ENCODE measurements at regions not wholly inside any gene's neighbourhood (a gene's known extent, or its start where the extent isn't known, plus 50 kb on each side); places are given as distances from the start of the nearest gene placed in this dataset.

- no peak for DNase-seq
These were observed 528.2 kb upstream of the MARCKS start for GRCh38 chr6:113328886-113329381.

DNA sequence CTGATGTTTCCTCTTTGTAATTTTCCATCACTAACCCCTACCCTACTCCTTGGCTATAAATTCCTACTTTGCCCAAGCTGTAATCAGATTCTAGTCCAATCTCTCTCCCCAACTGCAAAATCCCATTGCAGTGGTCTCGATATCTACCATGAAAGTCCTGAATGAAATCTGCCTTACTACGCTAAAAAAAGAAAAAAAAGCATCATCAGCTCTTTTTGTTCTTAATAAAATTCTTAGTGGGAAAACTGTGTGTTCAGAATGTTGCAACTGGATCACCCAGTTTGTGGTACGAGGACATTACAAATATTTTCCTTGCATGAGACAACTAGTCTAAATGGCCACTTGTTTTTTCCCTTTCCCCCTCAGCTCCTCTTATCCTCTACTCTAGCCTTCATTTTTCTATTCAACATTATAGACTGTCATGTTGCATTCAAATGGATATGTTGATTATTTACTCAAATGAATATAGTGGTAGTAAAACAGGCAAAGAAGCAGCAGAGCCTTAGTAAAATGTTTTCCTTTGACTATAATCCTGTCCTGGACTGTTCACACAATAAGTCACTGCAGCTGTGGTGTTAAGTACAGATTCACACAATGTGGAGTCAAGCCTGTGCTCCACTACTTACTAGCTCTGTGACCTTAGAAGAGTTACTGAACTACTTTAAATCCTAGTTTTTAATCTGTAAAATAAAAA, 527.1 kb upstream of the MARCKS start:
- no peak for DNase-seq

DNA sequence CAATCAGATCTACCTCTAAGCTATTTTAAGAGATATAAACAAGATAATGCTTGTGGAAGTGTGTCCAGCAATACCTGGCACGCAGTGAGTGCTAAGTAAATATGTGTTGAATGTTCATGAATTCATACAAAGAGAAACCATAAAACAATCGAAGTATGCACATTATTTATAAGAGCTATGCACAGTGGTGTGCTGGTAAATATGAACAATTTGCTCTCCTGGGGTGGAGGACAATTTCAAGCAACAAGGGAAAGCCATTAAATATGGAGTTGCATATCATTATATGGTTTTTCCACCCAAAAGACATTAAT, 526.6 kb upstream of the MARCKS start:
- no peak for DNase-seq

- DNase-seq: no peak
These were observed 526.1 kb upstream of the MARCKS start for GRCh38 chr6:113331021-113331420.

- no peak for DNase-seq
These were observed 518.5 kb upstream of the MARCKS start for GRCh38 chr6:113338644-113339043.

DNA sequence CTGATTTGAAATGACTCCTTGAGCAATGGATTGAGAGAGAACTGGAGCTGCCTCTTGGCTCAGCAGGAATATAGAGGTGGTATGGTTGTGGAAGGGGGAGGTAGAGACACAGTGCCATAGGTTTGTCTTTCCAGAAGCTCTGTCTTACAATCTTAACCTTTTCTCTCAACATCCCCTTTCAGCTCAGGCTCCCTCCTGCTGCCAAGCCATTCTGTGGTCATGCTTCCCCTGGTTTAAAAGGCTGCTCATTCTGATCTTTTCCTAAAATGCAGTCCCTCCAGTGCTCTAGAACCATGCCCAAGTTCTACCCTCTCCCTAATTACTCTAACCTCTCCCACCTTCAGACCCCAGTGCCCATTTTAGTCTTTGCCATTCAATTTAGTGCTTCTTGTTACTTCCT, 517.9 kb upstream of the MARCKS start:
- no peak for DNase-seq

DNA sequence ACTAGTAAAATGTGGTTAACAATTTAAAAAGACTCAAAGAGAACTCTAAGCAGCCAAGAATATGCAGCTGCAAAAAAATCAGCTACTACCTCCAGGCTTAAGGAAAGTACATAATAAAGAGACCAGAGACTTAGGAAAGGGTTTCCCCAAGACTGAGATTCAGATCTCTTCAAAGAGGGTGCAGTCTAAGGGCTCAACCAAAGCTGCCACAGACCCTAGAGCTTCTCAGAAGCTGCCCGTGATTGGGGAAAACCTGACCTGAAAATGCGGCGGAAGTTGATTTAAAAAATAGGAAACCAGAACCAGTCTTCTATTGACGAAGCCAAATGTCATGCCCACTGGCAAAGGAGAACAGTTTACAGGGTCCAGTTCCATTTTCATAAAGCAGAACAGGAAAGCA, 516.8 kb upstream of the MARCKS start:
- DNase-seq: no peak

DNA sequence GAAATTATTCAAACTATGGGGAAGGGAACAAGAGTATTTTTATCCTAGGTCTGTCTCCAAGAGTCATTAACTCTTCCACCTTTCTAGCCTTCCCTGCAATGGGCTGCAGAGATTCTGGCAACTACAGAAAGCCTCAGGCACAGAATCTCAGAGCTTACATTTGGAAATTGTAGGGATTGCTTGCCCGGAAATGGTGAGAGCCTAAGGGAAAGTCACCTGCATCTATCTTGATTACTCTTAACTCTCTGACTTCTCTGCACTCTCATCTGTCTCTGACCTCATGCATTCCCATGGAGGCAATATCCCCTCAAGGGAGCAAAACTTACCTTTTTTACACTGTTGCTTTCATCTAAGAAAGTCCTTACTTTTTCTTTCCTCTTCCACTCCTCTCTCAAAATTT, 513.2 kb upstream of the MARCKS start:
- no peak for DNase-seq

GRCh38 chr6:113344969-113345368, 512.2 kb upstream of the MARCKS start:
- DNase-seq: no peak

DNA sequence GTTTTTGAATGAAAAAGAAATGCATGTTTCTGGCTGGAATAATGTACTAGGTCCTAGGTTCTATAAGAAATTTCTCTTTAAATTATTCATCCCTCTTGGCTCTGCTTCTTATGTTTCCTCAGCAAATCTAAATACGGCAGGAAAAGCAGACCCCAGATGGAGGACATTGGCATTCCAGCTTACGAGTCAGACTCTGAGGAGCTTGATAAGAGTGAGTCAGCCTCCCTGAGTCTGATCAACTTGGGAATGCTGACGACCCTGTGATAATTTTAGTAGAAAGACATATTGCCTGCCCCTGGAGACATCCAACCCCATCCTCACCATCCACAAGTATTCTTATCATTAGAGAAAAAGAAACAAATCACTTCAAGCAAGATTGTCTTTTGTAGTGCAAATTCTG, 509.7 kb upstream of the MARCKS start:
- DNase-seq: no peak

- DNase-seq: no peak
These were observed 506.7 kb upstream of the MARCKS start for GRCh38 chr6:113350461-113350860.

DNA sequence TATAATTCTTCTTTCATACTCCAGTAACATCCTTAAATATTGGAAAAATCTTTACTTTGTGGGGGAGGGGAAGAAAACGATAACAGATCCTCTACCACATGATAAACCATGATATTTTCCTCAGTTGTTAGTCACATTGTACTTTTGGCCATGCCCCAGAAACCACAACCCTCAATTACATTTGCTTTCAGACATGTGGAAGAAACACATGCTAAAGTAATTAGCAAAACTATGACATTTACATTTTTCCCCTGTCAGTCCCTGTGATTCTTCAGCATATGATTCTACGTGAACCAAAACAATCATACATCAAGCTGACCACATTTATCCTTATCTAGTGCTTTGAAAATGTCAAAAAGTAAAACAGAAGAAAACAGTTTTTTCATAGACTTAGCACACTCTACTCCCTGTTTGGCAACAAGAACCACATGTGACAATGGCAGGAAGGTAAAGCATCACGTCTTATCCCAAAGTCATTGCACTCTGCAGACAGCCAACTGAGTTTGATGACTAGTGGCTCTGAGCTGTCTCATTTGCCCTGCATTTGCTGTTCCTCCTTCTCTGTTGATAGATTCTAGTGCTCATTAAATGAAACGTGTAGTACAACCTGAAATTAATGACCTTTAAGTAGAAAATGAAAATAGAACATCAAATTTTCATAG, 505.8 kb upstream of the MARCKS start:
- DNase-seq: no peak

- no peak for DNase-seq
These were observed 504.9 kb upstream of the MARCKS start for GRCh38 chr6:113352029-113352801.

DNA sequence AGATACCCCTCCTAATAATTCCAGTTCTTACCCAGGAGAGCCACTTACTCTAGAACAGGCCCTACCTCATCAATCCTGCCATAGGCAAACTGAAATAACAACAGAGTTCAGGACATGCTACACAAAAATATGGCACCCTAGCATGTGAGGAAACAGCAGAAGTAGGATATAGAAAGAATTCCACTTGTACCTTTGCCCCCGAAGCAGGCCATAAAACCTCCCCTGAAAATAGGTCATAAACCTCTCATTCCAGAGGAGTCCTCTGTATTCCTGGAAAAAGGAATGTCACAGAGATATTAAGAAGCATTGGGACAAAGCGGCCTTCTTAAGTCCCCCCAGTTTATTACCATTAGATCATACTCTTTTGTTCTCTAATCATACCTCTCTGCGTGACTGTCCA, 504.3 kb upstream of the MARCKS start:
- no peak for DNase-seq

DNA sequence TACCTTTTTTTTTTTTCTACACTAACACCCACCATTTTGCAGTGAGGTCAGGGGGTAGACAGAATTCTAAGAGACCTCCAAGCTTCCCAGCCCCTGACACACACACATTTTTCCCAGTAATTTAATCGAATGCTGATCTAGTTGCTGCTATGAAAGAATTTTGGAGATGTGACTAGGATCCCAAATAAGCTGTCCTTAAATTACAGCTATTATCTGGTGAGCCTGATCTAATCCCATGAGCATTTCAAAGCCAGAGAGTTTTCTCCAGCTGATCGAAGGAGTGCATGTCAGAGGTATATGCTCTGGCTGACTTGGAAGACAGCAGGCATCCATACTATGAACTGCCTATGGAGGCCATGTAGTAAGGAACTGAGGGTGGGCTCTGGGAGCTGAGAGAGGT, 503.8 kb upstream of the MARCKS start:
- no peak for DNase-seq

GRCh38 chr6:113354204-113354895, 502.8 kb upstream of the MARCKS start:
- DNase-seq: no peak

DNA sequence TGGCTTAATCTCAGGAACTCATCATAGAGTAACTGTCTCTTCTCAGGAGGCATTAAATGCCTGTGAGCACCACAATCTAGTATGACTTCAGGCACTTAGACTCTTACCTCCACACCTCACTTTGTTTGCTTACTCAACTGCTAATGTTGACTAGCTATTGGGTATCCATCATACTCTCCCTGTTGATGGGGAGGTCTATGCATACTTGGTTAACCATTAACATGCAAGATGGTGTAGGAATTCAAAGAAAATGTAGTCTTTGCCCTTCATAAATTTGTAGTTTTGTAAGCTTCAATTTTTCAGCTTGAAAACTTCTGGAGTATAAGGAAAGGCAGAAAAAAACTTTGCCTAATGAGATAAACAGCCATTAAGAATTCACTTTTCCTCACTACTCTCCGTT, 501.0 kb upstream of the MARCKS start:
- no peak for DNase-seq

DNA sequence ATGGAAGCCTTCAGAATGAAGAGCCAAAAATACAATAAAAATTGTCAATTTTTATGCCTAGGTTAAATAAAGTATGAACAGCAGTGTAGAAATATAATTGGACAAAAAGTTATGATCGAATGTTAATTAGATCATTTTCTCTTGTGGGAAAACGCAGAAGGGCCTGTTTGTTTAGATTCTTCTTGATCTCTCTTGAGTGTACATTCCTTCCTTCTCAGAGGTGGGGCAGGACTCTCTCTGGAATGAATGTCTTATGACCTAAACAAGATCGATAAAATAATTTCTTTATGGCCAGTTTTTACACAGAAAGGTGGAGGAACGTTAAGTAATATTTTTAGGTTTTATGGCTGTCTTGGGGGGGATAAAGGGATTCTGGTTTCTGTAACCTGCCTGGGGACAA, 500.1 kb upstream of the MARCKS start:
- DNase-seq: no peak

GRCh38 chr6:113358063-113358583, 499.0 kb upstream of the MARCKS start:
- DNase-seq: no peak

- no peak for DNase-seq
These were observed 497.7 kb upstream of the MARCKS start for GRCh38 chr6:113359155-113360140.

- no peak for DNase-seq
These were observed 496.0 kb upstream of the MARCKS start for GRCh38 chr6:113361014-113361645.
